MM.1S (cell line): ENCODE measurements at regions not wholly inside any gene's neighbourhood (a gene's known extent, or its start where the extent isn't known, plus 50 kb on each side); places are given as distances from the start of the nearest gene placed in this dataset.

ENCODE experiments used
- DNase-seq: peaks from one replicate; pipeline ENCODE4 v3.0.0-alpha.2; 2015
- H2AFZ ChIP-seq: fragments of 300-600 bp; sonication (generic); 2 replicates; pipeline ENCODE4 v1.6.0; 2016; ENCODE audit warnings: antibody characterized with exemption, low read length
- H3F3A ChIP-seq: fragments of 300-600 bp; sonication (generic); 2 replicates; pipeline ENCODE4 v1.6.1; 2016; ENCODE audit warnings: mild to moderate bottlenecking, antibody characterized with exemption, low read length, moderate library complexity, mixed read lengths; ENCODE audit not compliant: insufficient read depth
- H3K27ac ChIP-seq: fragments of 300-600 bp; sonication (generic); 2 replicates; pipeline ENCODE4 v1.5.1; 2016; ENCODE audit warnings: mild to moderate bottlenecking, low read length
- H3K27me3 ChIP-seq: fragments of 300-600 bp; sonication (generic); replicated peaks from 2 replicates; pipeline ENCODE4 v1.6.0; 2016; ENCODE audit warnings: low read length; ENCODE audit not compliant: insufficient read depth
- H3K36me3 ChIP-seq: fragments of 300-600 bp; sonication (generic); replicated peaks from 2 replicates; pipeline ENCODE4 v1.6.1; 2016; ENCODE audit warnings: mild to moderate bottlenecking, low read length, mixed read lengths; ENCODE audit not compliant: insufficient read depth
- H3K4me1 ChIP-seq: fragments of 300-600 bp; sonication (generic); 2 replicates; pipeline ENCODE4 v1.6.1; 2016; ENCODE audit warnings: low read length, mixed read lengths
- H3K4me2 ChIP-seq: fragments of 300-600 bp; sonication (generic); 2 replicates; pipeline ENCODE4 v1.6.0; 2016; ENCODE audit warnings: low read depth, low read length
- H3K4me3 ChIP-seq: fragments of 300-600 bp; sonication (generic); 2 replicates; pipeline ENCODE4 v1.5.1; 2016; ENCODE audit warnings: low read length, mixed read lengths
- H3K79me2 ChIP-seq: fragments of 300-600 bp; sonication (generic); 2 replicates; pipeline ENCODE4 v1.6.1; 2016; ENCODE audit warnings: mixed run types, low read length, mixed read lengths
- H3K9ac ChIP-seq: fragments of 300-600 bp; sonication (generic); 2 replicates; pipeline ENCODE4 v1.6.1; 2016; ENCODE audit warnings: low read length, mixed read lengths
- H3K9me2 ChIP-seq: fragments of 300-600 bp; sonication (generic); replicated peaks from 2 replicates; pipeline ENCODE4 v1.6.1; 2016; ENCODE audit warnings: mild to moderate bottlenecking, low read length, mixed read lengths; ENCODE audit not compliant: insufficient read depth
- H3K9me3 ChIP-seq: fragments of 300-600 bp; sonication (generic); replicated peaks from 2 replicates; pipeline ENCODE4 v1.6.1; 2016; ENCODE audit warnings: mild to moderate bottlenecking, low read length, mixed read lengths; ENCODE audit not compliant: insufficient read depth
- H4K20me1 ChIP-seq: fragments of 300-600 bp; sonication (generic); 2 replicates; pipeline ENCODE4 v1.6.1; 2016; ENCODE audit warnings: mild to moderate bottlenecking, low read length, moderate library complexity, mixed read lengths; ENCODE audit not compliant: insufficient read depth
- CTCF ChIP-seq: fragments of 300-600 bp; sonication (generic); IDR thresholded peaks from 2 replicates; pipeline ENCODE4 v1.5.1; 2016; ENCODE audit warnings: antibody characterized with exemption, low read length, mixed read lengths
- EZH2 ChIP-seq: fragments of 300-600 bp; sonication (generic); optimal IDR thresholded peaks from 2 replicates; pipeline ENCODE3; 2017; ENCODE audit warnings: low read depth, mild to moderate bottlenecking, antibody characterized with exemption, low read length, mixed read lengths
- EZH2phosphoT487 ChIP-seq: fragments of 300-600 bp; sonication (generic); IDR thresholded peaks from 2 replicates; pipeline ENCODE4 v1.6.1; 2018; ENCODE audit warnings: antibody characterized with exemption, low read length

DNA sequence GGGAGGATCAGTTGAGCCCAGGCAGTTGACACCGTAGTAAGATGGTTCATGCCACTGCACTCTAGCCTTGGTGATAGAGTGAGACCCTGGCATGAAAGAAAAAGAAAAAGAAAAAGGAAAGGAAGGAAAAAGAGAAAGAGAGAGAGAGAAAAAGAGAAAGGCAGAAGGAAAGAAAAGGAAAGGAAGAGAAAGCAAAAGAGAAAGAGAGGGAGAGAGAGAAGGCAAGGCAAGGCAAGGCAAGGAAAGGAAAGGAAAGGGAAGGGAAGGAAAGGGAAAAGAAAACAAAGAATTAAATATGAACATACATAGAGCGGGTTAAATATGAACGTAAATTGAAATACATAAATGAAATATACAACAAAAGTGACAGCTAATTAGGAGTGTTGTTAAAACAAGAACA is 167.5 kb upstream of the SETBP1 start:
- H3K27me3 ChIP-seq, result no peaks in the 10 kb centered on the region
- H3K9me2 ChIP-seq, result no peaks in the 10 kb centered on the region
- no peak overlapping the region for H3K4me2 ChIP-seq
- no peaks in the 10 kb centered on the region for H3K4me1 ChIP-seq
- H3K4me3 ChIP-seq, result no peak overlapping the region
- no peak overlapping the region for H2AFZ ChIP-seq
- TF ChIP-seq EZH2phosphoT487 (no peak), EZH2 (no peak), CTCF (no peak)
- no peaks in the 10 kb centered on the region for H3K79me2 ChIP-seq
- no peaks in the 10 kb centered on the region for H3F3A ChIP-seq
- H3K9me3 ChIP-seq, result no peaks in the 10 kb centered on the region
- H4K20me1 ChIP-seq, result no peaks in the 10 kb centered on the region
- no peak overlapping the region for H3K9ac ChIP-seq
- no peak overlapping the region for H3K27ac ChIP-seq
- H3K36me3 ChIP-seq, result no peaks in the 10 kb centered on the region
- DNase-seq, result no peak

DNA sequence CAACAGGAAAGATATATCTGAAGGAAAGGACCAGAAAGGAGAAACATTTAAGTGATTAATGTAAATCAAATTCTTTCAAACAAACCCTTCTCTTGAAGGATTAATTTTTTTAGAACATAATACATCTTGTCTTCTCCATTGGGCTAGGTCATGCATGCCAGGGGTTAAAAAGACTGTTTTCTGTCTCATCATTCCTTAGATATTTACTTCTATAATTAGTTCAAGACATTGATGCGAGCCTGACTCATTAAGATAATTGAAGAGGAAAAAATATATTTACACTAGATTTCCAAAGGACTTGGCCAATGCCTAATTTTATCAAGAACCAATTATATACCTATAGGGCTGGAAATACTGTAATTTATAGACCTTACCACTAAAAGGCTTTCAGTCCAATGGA is 166.6 kb upstream of the SETBP1 start:
- Histone ChIP-seq H3K27me3 (no peaks in the 10 kb centered on the region), H3K4me2 (no peak overlapping the region), H3K4me1 (no peaks in the 10 kb centered on the region), H4K20me1 (no peaks in the 10 kb centered on the region), H3F3A (no peaks in the 10 kb centered on the region), H3K4me3 (no peak overlapping the region), H3K9ac (no peak overlapping the region), H3K36me3 (no peaks in the 10 kb centered on the region), H3K9me2 (no peaks in the 10 kb centered on the region), H2AFZ (no peak overlapping the region), H3K27ac (no peak overlapping the region), H3K79me2 (no peaks in the 10 kb centered on the region), H3K9me3 (no peaks in the 10 kb centered on the region)
- TF ChIP-seq EZH2phosphoT487 (no peak), CTCF (no peak), EZH2 (no peak)
- DNase-seq, result no peak

DNA sequence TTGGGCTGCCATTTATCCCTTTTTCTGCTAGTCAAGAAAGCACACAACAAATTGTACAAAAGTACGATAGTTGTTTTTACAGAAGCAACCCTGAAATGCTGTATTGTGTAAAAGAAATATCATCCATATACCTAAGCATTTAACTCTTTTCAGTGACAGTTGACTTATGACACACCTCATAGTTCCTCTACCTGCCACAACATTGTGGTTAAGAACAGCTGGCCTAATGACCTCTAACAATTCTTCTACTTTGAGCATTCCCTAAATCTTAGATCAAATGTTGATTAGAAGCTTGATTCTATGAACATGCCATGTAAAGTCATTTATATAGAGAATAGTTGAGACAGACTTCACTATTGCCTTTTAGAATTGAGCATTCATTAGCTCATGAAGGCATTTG is 165.9 kb upstream of the SETBP1 start:
- H3K9me2 ChIP-seq, result no peaks in the 10 kb centered on the region
- no peaks in the 10 kb centered on the region for H3K36me3 ChIP-seq
- TF ChIP-seq EZH2, result no peak
- TF ChIP-seq CTCF, result no peak
- no peak for TF ChIP-seq EZH2phosphoT487
- no peaks in the 10 kb centered on the region for H3K4me1 ChIP-seq
- no peak overlapping the region for H3K4me2 ChIP-seq
- no peak overlapping the region for H2AFZ ChIP-seq
- H3K27me3 ChIP-seq, result no peaks in the 10 kb centered on the region
- no peaks in the 10 kb centered on the region for H3K9me3 ChIP-seq
- no peak for DNase-seq
- no peak overlapping the region for H3K9ac ChIP-seq
- no peak overlapping the region for H3K27ac ChIP-seq
- no peaks in the 10 kb centered on the region for H3K79me2 ChIP-seq
- no peaks in the 10 kb centered on the region for H3F3A ChIP-seq
- no peak overlapping the region for H3K4me3 ChIP-seq
- H4K20me1 ChIP-seq, result no peaks in the 10 kb centered on the region

GRCh38 chr18:44516450-44516849 is 164.2 kb upstream of the SETBP1 start:
- no peaks in the 10 kb centered on the region for H3K27me3 ChIP-seq
- no peaks in the 10 kb centered on the region for H3K4me1 ChIP-seq
- H4K20me1 ChIP-seq, result no peaks in the 10 kb centered on the region
- H3K36me3 ChIP-seq, result no peaks in the 10 kb centered on the region
- H2AFZ ChIP-seq, result no peak overlapping the region
- no peaks in the 10 kb centered on the region for H3K79me2 ChIP-seq
- H3K9me3 ChIP-seq, result no peaks in the 10 kb centered on the region
- no peak for DNase-seq
- no peaks in the 10 kb centered on the region for H3K9me2 ChIP-seq
- H3K4me3 ChIP-seq, result no peak overlapping the region
- no peaks in the 10 kb centered on the region for H3F3A ChIP-seq
- TF ChIP-seq EZH2phosphoT487, result no peak
- TF ChIP-seq CTCF, result no peak
- TF ChIP-seq EZH2, result no peak
- no peak overlapping the region for H3K27ac ChIP-seq
- no peak overlapping the region for H3K9ac ChIP-seq
- no peak overlapping the region for H3K4me2 ChIP-seq
